Endothelial cell of umbilical vein (primary cell): ENCODE measurements at regions not wholly inside any gene's neighbourhood (a gene's known extent, or its start where the extent isn't known, plus 50 kb on each side); places are given as distances from the start of the nearest gene placed in this dataset.
"Not testable (repeated sequence)": the region's sequence is repeated elsewhere in the genome, so short reads cannot be mapped to it uniquely, and the experiment has no call there.

Experiments
- BruUV-seq: library from RNA; stranded (reverse); fragments of 400-500 nt; replicated peaks from 2 replicates; lab custom pipeline; 2021; lab: Mats Ljungman, UMichigan
- CTCF ChIA-PET: fragments of 300-600, 350-600 bp; sonication (Branson Sonifier 250); formaldehyde crosslinking; loops from one replicate; lab custom pipeline; 2021; ENCODE audit warnings: antibody characterized with exemption, inconsistent platforms; lab: Charles Lee
- POLR2A ChIA-PET: fragments of 300-600, 350-600 bp; sonication (Branson Sonifier 250); formaldehyde crosslinking; loops from one replicate; lab custom pipeline; 2021; ENCODE audit warnings: antibody characterized with exemption, inconsistent platforms; lab: Charles Lee
- DNase-seq: peaks from one replicate; pipeline ENCODE4 v3.0.0-alpha.2; 2011; ENCODE audit warnings: low read depth, low spot score
- FAIRE-seq: peaks from 2 replicates; lab custom pipeline; 2011; peaks lifted over from hg19 to GRCh38; lab: Jason Lieb, UNC
- H2AFZ ChIP-seq: 2 replicates; pipeline ENCODE4 v1.6.0; 2012; ENCODE audit warnings: low read depth, low read length, control low read depth, inconsistent platforms
- H3K27ac ChIP-seq: 2 replicates; pipeline ENCODE4 v1.5.1; 2011; ENCODE audit warnings: low read depth, mild to moderate bottlenecking, control low read depth, low read length, moderate library complexity; ENCODE audit not compliant: insufficient read depth
- H3K27me3 ChIP-seq, 2 experiments: 2 replicates each; pipeline versions ENCODE4 v1.6.0 to v1.6.1; 2011; ENCODE audit warnings: low read length in 2 of 2, mixed read lengths in 1 of 2; ENCODE audit not compliant: control insufficient read depth in 2 of 2, insufficient read depth in 2 of 2
- H3K36me3 ChIP-seq, 2 experiments: 2 replicates in 1 of 2; 3 replicates in 1 of 2; pipeline ENCODE4 v1.5.1; 2011; ENCODE audit warnings: low read length in 2 of 2, mild to moderate bottlenecking in 1 of 2, moderate library complexity in 1 of 2; ENCODE audit not compliant: control insufficient read depth in 2 of 2, insufficient read depth in 2 of 2; ENCODE audit errors: extremely low read depth in 1 of 2
- H3K4me1 ChIP-seq: 3 replicates; pipeline ENCODE4 v1.5.1; 2011; ENCODE audit warnings: mild to moderate bottlenecking, low read length; ENCODE audit not compliant: control insufficient read depth, insufficient read depth; ENCODE audit errors: extremely low read depth
- H3K4me2 ChIP-seq: 2 replicates; pipeline ENCODE4 v1.6.1; 2011; ENCODE audit warnings: low read length, control low read depth, mixed read lengths; ENCODE audit not compliant: insufficient read depth
- H3K4me3 ChIP-seq, 3 experiments: fragments of 200-600 bp in 1 of 3; sonication (generic), shearing (Covaris generic) in 1 of 3; replicated peaks in 1 of 3; 2 replicates each; pipeline ENCODE4 v1.5.1; 2011 to 2016; ENCODE audit warnings: control low read depth in 3 of 3, low read length in 3 of 3, mild to moderate bottlenecking in 2 of 3, inconsistent platforms in 1 of 3, low read depth in 1 of 3, moderate library complexity in 1 of 3; ENCODE audit not compliant: insufficient read depth in 1 of 3
- H3K79me2 ChIP-seq: 2 replicates; pipeline ENCODE4 v1.6.0; 2012; ENCODE audit warnings: low read length, inconsistent platforms; ENCODE audit not compliant: control insufficient read depth, insufficient read depth
- H3K9ac ChIP-seq: replicated peaks from 2 replicates; pipeline ENCODE3; 2011; ENCODE audit warnings: low read length, control low read depth; ENCODE audit not compliant: insufficient read depth; ENCODE audit errors: extremely low read depth
- H3K9me1 ChIP-seq: replicated peaks from 3 replicates; pipeline ENCODE4 v1.6.0; 2011; ENCODE audit warnings: mild to moderate bottlenecking, low read length; ENCODE audit not compliant: control insufficient read depth, insufficient read depth; ENCODE audit errors: extremely low read depth
- H3K9me3 ChIP-seq: replicated peaks from 2 replicates; pipeline ENCODE4 v1.5.1; 2012; ENCODE audit warnings: low read length, inconsistent platforms; ENCODE audit not compliant: control insufficient read depth, insufficient read depth
- H4K20me1 ChIP-seq: replicated peaks from 2 replicates; pipeline ENCODE3; 2011; ENCODE audit warnings: mild to moderate bottlenecking, low read length; ENCODE audit not compliant: control insufficient read depth, insufficient read depth; ENCODE audit errors: extremely low read depth
- EZH2 ChIP-seq: IDR thresholded peaks from 2 replicates; pipeline ENCODE4 v1.6.1; 2012; ENCODE audit warnings: borderline replicate concordance, low read depth, mild to moderate bottlenecking, moderate library complexity, low read length, inconsistent platforms; ENCODE audit not compliant: severe bottlenecking
- GATA2 ChIP-seq: IDR thresholded peaks from 2 replicates; pipeline ENCODE4 v1.7.0; 2011; ENCODE audit warnings: low read depth, mild to moderate bottlenecking, moderate library complexity, mixed read lengths, low read length; ENCODE audit not compliant: insufficient read length, insufficient read depth
- MAX ChIP-seq: IDR thresholded peaks from 2 replicates; pipeline ENCODE4 v1.6.1; 2011; ENCODE audit not compliant: insufficient read depth, insufficient read length
- POLR2A ChIP-seq: IDR thresholded peaks from 2 replicates; pipeline ENCODE4 v1.6.1; 2012; ENCODE audit warnings: low read depth, mild to moderate bottlenecking, control low read depth, low read length
- POLR2AphosphoS5 ChIP-seq: IDR thresholded peaks from 2 replicates; pipeline ENCODE4 v1.6.1; 2012; ENCODE audit warnings: low read depth, mild to moderate bottlenecking, control low read depth, low read length, moderate library complexity; ENCODE audit not compliant: insufficient read depth
- dilution Hi-C: fragments of 300-500 bp; cut with MboI; formaldehyde crosslinking; loops from one replicate; pipeline ENCODE4 v1.15.0; 2019; ENCODE audit warnings: low sequenced_read_pairs; ENCODE audit not compliant: extremely low pct_ligation_motif_present
- intact Hi-C: fragments of 100-400 bp; cut with micrococcal nuclease; formaldehyde crosslinking; loops from one replicate; pipeline ENCODE4 v1.10.0; 2022
- TF ChIP-seq, protein P1 (sequence below), 2 donors: IDR thresholded peaks; 1 replicate in 1 of 2; 2 replicates in 1 of 2; pipeline ENCODE4 v1.5.1; 2011; ENCODE audit warnings: low read length in 2 of 2, mild to moderate bottlenecking in 2 of 2, moderate library complexity in 2 of 2, control low read depth in 1 of 2, inconsistent platforms in 1 of 2, low read depth in 1 of 2; ENCODE audit not compliant: insufficient read depth in 1 of 2; ENCODE audit errors: extremely low read depth in 1 of 2

DNA sequence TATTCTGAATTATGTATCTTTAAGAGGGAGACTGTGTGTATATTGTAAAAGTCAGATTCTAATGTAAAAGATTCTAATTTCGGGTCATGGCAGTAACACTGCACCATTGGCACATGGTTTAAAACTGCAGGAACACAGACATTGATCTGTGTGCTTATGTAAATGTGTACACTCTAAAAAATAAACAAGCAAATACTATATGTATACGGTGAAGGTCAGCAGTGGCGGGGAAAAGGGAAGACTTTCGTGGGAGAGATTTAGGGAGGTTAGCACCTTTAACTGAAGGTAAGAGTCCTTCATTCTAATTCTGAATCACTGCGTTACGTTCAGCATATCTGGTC, 157.8 kb upstream of the FAM20A start:
- Histone ChIP-seq H3K79me2 (no peaks in the 10 kb centered on the region), H3K9me1 (no peaks in the 10 kb centered on the region), H3K36me3 (no peaks in the 10 kb centered on the region), H3K9ac (no peak overlapping the region), H4K20me1 (no peaks in the 10 kb centered on the region), H2AFZ (peak overlapping the region; percentile 86), H3K27ac (no peak overlapping the region), H3K9me3 (no peaks in the 10 kb centered on the region), H3K4me3 (no peak overlapping the region), H3K27me3 (no peaks in the 10 kb centered on the region), H3K4me1 (peaks cover 9% of the 10 kb centered on the region), H3K4me2 (peak overlapping the region; percentile 97)
- intact Hi-C loops: loop anchor here (1.0 kb wide), 2 partner anchors 145 to 293 kb away; no protein-coding TSS in a partner anchor
- BruUV-seq: no TSS peak
- dilution Hi-C loops: no loop called here
- FAIRE-seq: no peak
- no peak for TF ChIP-seq MAX
- no peak for TF ChIP-seq GATA2
- no peak for TF ChIP-seq EZH2
- TF ChIP-seq POLR2AphosphoS5: no peak
- TF ChIP-seq POLR2A: no peak
- TF ChIP-seq, protein P1, sequence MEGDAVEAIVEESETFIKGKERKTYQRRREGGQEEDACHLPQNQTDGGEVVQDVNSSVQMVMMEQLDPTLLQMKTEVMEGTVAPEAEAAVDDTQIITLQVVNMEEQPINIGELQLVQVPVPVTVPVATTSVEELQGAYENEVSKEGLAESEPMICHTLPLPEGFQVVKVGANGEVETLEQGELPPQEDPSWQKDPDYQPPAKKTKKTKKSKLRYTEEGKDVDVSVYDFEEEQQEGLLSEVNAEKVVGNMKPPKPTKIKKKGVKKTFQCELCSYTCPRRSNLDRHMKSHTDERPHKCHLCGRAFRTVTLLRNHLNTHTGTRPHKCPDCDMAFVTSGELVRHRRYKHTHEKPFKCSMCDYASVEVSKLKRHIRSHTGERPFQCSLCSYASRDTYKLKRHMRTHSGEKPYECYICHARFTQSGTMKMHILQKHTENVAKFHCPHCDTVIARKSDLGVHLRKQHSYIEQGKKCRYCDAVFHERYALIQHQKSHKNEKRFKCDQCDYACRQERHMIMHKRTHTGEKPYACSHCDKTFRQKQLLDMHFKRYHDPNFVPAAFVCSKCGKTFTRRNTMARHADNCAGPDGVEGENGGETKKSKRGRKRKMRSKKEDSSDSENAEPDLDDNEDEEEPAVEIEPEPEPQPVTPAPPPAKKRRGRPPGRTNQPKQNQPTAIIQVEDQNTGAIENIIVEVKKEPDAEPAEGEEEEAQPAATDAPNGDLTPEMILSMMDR (IDR thresholded peaks at IDR 0.05; ENCODE audit: extremely low read depth in 1 of 2, insufficient read depth in 1 of 2, low read depth in 1 of 2, low read length in 2 of 2): no peak
- POLR2A ChIA-PET: no interaction called here
- no peak for DNase-seq
- CTCF ChIA-PET: interaction anchor here (0.7 to 5.2 kb wide), 9 partner anchors 24 to 586 kb away, joined by 3 to 40 read pairs (median 3); partner anchors contain the start of gene WIPI1

GRCh38 chr17:68757866-68758757, 156.9 kb upstream of the FAM20A start:
- H3K4me3 ChIP-seq, H3K4me2 ChIP-seq, POLR2A ChIA-PET: not testable (repeated sequence)

More at GRCh38 chr17:68757866-68758757, 156.9 kb upstream of the FAM20A start:
- BruUV-seq, H3K9me3 ChIP-seq, H3K27me3 ChIP-seq, H3K4me1 ChIP-seq, dilution Hi-C loops, H2AFZ ChIP-seq, DNase-seq, H3K36me3 ChIP-seq, H4K20me1 ChIP-seq, FAIRE-seq, H3K79me2 ChIP-seq, CTCF ChIA-PET, H3K9me1 ChIP-seq, intact Hi-C loops, H3K27ac ChIP-seq, H3K9ac ChIP-seq: not testable (repeated sequence)
